ENCODE measurements at regions not wholly inside any gene's neighbourhood (a gene's known extent, or its start where the extent isn't known, plus 50 kb on each side); places are given as distances from the start of the nearest gene placed in this dataset.

GRCh38 chr12:95417372-95417771 is 56.6 kb upstream of the METAP2 start:
- TF ChIP-seq CTCF (tag by site-specific recombination; IDR thresholded peaks at IDR 0.05) = no peak
- TF ChIP-seq ZNF561 (tag by site-specific recombination; IDR thresholded peaks at IDR 0.05; ENCODE audit: borderline replicate concordance) = no peak
- no peak for TF ChIP-seq ZNF24 (tag by site-specific recombination; IDR thresholded peaks at IDR 0.05)
- TF ChIP-seq ZNF449 (tag by site-specific recombination; IDR thresholded peaks at IDR 0.05) = no peak

Data from HEK293 (cell line).